Fibroblast of villous mesenchyme (primary cell): ENCODE measurements at regions not wholly inside any gene's neighbourhood (a gene's known extent, or its start where the extent isn't known, plus 50 kb on each side); places are given as distances from the start of the nearest gene placed in this dataset.
"Not testable (repeated sequence)": the region's sequence is repeated elsewhere in the genome, so short reads cannot be mapped to it uniquely, and the experiment has no call there.

Experiments
- DNase-seq: peaks from one replicate; pipeline ENCODE4 v3.0.0-alpha.2; 2010; ENCODE audit warnings: low read depth
- H3K4me3 ChIP-seq: 2 replicates; pipeline ENCODE4 v1.5.1; 2011; ENCODE audit warnings: low read depth, mild to moderate bottlenecking, low read length
- TF ChIP-seq, protein P1 (sequence below): IDR thresholded peaks from 2 replicates; pipeline ENCODE4 v1.5.1; 2012; ENCODE audit warnings: low read depth, mild to moderate bottlenecking, low read length; ENCODE audit not compliant: insufficient read depth

GRCh38 chr4:156377036-156377710 is 423.5 kb upstream of the CTSO start:
- DNase-seq, result peak; percentile 85
- H3K4me3 ChIP-seq, result no peak overlapping the region
- TF ChIP-seq, protein P1, sequence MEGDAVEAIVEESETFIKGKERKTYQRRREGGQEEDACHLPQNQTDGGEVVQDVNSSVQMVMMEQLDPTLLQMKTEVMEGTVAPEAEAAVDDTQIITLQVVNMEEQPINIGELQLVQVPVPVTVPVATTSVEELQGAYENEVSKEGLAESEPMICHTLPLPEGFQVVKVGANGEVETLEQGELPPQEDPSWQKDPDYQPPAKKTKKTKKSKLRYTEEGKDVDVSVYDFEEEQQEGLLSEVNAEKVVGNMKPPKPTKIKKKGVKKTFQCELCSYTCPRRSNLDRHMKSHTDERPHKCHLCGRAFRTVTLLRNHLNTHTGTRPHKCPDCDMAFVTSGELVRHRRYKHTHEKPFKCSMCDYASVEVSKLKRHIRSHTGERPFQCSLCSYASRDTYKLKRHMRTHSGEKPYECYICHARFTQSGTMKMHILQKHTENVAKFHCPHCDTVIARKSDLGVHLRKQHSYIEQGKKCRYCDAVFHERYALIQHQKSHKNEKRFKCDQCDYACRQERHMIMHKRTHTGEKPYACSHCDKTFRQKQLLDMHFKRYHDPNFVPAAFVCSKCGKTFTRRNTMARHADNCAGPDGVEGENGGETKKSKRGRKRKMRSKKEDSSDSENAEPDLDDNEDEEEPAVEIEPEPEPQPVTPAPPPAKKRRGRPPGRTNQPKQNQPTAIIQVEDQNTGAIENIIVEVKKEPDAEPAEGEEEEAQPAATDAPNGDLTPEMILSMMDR, result no peak

- TF ChIP-seq, protein P1, result no peak
- H3K4me3 ChIP-seq, result no peak overlapping the region
- no peak for DNase-seq
Measured at GRCh38 chr4:156374894-156375293, 421.2 kb upstream of the CTSO start.

- TF ChIP-seq, protein P1, result no peak
- no peak overlapping the region for H3K4me3 ChIP-seq
- no peak for DNase-seq
Measured at GRCh38 chr4:156374069-156374468, 420.4 kb upstream of the CTSO start.

DNA sequence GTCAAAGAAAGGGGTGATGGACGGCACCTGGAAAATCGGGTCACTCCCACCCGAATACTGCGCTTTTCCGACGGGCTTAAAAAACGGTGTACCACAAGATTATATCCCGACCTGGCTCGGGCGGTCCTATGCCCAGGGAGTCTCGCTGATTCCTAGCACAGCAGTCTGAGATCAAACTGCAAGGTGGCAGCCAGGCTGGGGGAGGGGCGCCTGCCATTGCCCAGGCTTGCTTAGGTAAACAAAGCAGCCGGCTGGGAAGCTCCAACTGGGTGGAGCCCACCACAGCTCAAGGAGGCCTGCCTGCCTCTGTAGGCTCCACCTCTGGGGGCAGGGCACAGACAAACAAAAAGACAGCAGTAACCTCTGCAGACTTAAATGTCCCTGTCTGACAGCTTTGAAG is 413.8 kb upstream of the CTSO start:
- H3K4me3 ChIP-seq, DNase-seq: not testable (repeated sequence)

DNA sequence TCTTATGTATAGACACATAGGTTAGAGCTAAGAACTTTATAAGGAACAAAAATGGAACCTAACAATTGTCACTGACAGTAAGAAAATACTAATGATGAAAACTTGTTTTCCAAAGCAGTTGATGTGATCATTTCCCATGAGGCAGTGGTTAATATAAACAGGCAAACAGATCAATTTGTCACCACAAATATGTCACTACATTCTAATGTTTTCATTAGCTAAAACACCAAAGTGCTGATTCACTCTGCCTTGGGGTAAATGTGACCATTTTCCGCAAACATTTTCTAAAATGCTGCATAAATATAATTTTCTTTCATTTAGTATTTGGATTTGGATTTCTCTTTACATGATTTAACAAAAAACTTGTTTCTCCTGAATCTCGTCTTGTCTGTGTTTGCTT is 408.9 kb upstream of the CTSO start:
- no peak overlapping the region for H3K4me3 ChIP-seq
- TF ChIP-seq, protein P1, result no peak
- DNase-seq, result peak; percentile 64

DNA sequence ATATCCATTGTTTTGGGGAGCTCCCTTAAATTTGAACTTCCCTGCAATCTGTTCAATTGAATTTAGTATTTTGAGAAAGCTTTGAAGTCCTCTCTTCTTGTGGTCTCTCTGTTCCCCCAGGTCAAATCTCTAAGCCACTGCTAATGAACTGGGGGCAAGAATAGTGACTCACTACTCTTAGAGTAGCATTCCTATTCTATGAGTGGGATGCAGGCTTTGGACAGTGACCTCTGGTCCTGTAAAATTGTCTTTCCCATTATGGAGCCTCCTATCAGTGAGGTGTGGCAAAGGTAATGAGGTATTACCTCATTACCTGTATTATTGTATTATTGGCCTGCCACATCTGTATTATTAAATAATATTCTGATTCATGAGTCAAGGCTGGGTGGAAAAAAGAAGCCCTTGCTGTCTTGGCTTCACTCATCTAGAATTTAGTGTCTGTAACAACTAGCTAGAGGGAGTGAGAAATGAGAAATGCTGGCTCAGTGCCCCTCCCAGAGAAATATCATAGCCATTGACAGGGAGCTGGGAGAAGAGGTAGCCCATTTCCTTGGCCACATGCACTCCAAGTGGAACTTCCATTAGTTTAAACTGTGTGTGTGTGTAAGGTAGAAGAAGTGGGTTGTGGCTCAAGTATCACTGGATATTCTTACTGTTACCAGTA is 393.9 kb upstream of the CTSO start:
- TF ChIP-seq, protein P1, result no peak
- no peak overlapping the region for H3K4me3 ChIP-seq
- peak; percentile 44 for DNase-seq

DNA sequence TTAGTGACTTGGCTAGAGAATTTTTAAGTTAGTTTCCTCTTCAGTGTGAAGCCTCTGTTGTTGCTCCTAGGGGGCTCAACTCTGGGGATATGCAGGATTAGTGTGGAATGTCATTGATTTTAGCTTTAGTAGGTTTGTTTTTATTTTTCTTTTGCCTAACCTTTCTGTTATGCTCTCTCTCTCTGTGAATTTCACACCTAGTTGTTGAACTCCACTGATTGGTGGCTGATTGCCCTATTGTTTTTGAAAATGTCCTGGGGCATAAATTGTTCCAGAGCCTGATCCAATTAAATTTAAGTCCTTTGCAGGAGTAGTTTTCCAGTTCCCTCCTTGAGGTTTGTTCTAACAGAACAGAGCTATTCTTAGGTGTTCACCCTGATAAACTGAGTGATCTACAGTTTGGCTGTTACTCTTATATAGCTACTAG is 393.3 kb upstream of the CTSO start:
- no peak for DNase-seq
- TF ChIP-seq, protein P1, result no peak
- no peak overlapping the region for H3K4me3 ChIP-seq
